PFSK-1 (cell line): ENCODE measurements at regions not wholly inside any gene's neighbourhood (a gene's known extent, or its start where the extent isn't known, plus 50 kb on each side); places are given as distances from the start of the nearest gene placed in this dataset.

Source experiments
- FOXP2 ChIP-seq: optimal IDR thresholded peaks from 2 replicates; pipeline ENCODE3; 2011; ENCODE audit warnings: borderline replicate concordance, control low read depth, inconsistent platforms; ENCODE audit not compliant: insufficient read depth; ENCODE audit errors: extremely low read length, extremely low read depth
- SIN3A ChIP-seq: IDR thresholded peaks from 2 replicates; pipeline ENCODE4 v1.6.1; 2012; ENCODE audit warnings: mild to moderate bottlenecking, low read length, moderate library complexity, borderline replicate concordance; ENCODE audit not compliant: insufficient read depth

DNA sequence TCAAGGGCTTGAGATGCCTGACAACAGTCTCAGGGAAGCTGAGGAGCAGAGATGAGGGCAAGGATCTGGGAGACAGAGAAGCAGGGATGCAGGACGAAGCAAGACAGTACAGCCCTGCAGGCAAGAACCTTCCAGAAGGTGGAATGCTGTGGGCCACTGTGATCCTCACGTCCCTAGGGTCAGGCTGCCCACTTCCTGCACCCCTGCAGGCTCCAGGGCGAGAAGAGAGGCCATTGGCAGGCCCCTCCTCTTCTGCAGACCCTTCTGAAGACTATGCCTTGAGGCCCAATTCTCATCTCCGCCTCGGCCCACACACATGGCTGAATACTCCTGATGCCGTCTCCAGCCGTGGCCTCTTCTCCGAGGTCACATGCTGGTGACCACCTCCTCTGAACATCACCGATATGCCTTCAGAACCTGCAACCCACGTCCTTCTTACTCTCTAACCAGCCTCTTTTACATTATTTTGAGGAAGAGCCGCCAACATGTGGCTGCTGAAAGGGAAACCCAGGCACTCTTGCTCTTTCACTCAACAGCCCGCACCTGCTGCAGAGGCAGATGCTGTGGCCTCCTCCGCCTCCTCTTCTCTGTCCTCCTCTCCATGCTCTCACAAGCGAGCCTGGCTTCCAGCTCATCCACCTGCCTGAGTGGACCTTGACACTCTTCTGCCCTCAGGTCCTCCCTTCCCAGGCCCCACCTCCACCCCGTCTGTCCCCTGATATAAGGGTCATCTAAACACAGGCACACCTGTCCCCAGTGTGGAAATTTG lies 181.5 kb downstream of the IRX2 start:
- no peak for TF ChIP-seq SIN3A
- TF ChIP-seq FOXP2 = no peak
